GM21619 (cell line): ENCODE measurements at regions not wholly inside any gene's neighbourhood (a gene's known extent, or its start where the extent isn't known, plus 50 kb on each side); places are given as distances from the start of the nearest gene placed in this dataset.
A peak's percentile ranks its signal among the peaks of the same experiment; 100 is the strongest.

Source experiments
- ATAC-seq: cut with Tn5 transposase; IDR thresholded peaks from one replicate; pipeline ENCODE4 v1.9.1; 2021; ENCODE audit not compliant: unreplicated experiment

DNA sequence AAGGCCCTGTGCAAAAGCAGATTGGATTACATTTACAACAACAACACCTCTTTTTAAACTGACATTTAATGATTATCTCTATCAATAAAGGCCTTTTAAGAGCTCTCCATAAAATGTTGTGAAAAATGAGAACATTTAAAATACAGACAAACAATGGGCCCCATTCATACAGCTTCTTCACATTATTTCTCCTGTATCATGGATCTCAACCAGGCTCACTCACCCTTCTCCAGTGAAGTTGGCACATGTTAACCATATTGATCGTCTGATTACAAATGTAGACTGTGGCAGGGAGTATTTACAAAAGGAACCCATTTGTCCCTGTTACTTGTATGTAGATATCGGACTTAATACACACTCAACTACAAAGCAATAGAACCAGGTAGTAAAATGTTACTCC, 220.2 kb upstream of the BTG1 start:
- no peak for ATAC-seq

DNA sequence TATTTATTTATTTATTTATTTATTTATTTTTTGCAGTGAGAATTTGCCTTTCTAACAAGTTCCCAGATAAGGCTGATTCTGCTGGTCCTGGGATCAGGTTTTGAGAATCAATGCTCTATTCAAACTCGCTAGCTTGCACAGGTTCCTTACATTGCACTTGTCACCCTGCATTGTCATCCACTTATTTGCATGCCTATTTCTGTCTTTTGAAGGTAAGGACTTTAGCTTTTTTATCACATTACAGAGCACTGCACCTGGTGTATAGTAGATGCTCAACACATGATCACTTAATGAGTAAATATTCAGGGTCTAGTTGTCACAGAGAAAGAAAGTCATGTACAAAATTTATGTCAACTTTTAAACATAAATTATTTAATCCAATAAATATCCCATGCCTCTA, 219.7 kb upstream of the BTG1 start:
- ATAC-seq: no peak

GRCh38 chr12:92363295-92364146, 217.9 kb upstream of the BTG1 start:
- ATAC-seq: peak; percentile 63

DNA sequence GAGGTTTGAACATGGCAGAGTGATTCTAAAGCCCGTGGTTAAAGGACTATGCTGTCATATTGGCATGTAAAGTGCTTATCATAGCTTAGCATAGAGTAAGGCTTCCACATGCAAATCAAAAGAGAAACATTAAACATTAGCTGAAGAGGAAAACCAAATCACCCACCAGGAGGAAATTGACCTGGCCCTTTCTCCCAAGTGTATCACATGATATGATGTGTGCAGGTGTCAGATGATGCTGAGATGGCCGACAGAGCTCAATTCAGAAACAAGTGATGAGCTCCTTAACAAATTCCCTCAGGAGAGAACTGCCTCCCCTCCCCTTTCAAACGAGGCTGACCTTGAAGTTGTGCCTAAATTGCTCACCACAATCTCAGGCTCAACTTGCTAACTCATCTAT, 217.1 kb upstream of the BTG1 start:
- peak; percentile 57 for ATAC-seq

GRCh38 chr12:92362126-92362525, 216.5 kb upstream of the BTG1 start:
- ATAC-seq: no peak

GRCh38 chr12:92360543-92360942, 214.9 kb upstream of the BTG1 start:
- no peak for ATAC-seq

DNA sequence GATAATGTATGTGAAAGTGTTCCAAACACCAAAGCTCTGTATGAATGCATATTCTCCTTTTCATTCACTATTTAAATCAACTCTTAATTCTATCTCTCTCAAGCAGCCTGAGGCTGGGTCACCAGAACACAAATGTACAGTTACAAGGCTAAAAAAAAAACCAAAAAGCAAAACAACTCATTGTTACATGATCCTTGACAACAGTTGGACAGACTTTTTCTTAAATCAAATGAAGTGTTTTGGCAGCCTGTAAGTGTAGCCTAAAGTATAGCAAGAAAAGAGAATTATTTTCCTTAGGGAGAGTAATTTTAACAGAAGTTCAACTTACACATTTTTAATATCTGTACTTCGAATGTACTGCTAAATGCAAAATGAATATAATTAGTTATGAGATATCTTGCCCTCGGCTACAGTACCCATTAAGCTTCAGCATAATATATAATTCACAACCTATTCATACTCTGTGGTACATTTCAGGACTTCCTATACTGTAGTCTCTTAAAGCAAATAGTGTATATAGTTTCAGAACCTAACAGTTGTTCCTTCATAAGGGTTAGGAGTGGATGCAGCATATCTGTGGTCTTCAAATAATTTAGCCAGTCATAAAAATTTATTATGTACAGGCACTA, 214.0 kb upstream of the BTG1 start:
- ATAC-seq: no peak

DNA sequence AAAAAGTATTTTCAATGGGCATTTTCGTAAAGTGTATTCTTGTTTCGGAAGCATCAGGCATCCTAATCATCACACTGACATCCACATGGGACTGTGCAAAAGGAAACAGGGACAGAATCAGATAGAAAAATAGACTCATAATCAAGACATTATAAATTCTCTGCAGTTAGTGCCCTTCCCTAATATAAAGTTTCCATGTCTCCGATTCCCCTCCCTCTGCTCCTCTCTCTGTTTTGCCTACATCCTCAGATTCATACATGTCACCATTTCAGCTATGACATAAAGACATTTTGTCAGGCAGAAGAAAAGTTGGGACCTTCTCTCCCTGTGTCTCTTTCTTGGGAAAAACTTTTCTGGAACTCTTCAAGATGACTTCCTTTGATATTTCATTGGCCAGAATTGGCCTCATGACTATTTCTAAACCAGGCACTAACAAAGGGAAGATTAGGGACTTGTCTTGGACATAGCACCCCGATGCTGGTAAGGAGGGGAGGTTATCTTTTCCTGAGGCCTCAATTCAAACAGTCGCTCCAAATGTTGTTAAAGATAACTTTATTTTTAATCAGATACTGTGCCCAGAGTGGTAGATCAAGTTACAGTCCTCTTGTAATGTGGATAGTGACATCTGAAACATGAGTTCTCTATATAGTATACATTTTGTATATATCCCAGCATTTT, 212.1 kb upstream of the BTG1 start:
- ATAC-seq: no peak

DNA sequence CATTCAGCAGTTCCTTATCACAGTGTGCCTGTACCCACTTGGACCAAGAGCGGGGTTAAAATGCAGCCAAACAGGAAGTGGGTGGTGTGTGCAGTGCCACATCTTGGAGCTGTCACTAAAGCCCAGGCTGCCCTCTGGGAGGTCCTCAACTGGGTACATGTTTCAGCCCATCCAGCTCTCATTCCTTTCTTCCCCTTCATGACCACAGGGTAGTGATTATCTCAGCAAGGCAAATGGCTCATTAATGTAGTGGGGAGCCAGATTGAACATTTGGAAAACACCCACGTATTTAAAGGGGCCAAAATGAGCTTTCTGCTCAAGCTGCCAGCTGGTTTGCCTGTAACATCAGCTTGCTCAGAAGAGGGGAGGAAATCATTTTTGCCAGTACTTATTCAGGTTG, 210.8 kb upstream of the BTG1 start:
- ATAC-seq: no peak

DNA sequence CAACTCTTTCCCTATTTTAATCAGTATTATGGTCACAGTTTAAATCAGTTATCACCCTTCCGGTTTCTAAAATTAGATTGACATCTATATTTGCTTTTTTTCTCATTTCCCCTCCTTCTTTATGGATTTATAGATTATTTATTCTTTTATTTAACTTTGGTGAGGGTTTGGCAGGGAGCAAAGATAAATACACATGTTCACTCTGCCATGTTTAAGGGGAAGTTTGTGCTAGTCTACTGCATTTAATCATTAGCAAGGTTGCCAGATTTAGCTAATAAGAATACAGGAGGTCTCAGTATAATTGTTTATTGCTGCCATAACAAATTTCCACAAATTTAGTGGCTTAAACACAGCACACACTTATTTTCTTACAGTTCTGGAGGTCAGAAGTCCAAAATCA, 204.0 kb upstream of the BTG1 start:
- no peak for ATAC-seq

DNA sequence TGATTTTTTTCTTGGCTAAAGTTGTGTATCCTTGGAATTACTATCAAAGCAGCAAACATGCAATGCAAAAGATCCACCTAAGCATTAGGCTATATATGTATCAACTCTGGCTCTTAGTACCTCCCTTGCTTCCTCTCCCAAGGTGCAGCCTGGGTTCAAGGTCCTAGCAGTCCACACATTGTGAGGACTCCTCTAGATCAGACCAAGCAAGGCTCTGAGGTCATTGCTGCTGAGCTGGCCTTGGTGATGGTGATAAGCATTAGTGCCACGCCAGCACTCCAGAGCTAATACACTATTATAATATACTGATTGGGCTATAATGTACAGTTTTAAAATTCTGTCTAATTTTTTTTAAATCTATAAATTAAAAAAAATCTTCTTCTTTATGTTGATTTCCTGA, 196.9 kb upstream of the BTG1 start:
- ATAC-seq: no peak

DNA sequence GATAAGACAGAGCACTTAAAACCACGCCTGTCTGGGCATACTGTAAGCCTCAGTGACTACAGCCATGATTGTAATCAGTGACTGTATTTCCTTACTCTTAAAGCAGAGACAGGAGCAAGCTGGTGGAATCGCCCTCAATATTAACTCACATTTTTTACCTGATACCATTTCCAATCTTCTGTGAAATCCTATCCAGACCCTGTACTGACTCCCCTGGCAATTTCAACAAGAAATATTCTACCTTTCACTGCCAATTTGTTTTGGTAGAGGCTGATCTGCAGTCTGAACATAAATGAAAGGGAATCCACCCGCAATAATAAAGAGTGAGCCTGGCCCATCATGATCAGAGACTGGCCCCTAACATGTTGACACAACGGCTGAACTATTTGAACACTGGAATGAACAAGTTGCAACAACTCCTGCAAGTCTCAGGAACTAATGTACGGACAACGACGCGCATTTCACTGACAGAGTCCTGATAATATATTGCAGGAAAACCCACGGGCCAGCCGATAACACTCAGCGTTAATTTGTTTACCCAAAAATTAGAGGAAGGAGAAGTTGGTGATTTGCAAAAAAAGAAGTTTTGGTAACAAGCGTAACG, 195.5 kb upstream of the BTG1 start:
- ATAC-seq: peak; percentile 68

DNA sequence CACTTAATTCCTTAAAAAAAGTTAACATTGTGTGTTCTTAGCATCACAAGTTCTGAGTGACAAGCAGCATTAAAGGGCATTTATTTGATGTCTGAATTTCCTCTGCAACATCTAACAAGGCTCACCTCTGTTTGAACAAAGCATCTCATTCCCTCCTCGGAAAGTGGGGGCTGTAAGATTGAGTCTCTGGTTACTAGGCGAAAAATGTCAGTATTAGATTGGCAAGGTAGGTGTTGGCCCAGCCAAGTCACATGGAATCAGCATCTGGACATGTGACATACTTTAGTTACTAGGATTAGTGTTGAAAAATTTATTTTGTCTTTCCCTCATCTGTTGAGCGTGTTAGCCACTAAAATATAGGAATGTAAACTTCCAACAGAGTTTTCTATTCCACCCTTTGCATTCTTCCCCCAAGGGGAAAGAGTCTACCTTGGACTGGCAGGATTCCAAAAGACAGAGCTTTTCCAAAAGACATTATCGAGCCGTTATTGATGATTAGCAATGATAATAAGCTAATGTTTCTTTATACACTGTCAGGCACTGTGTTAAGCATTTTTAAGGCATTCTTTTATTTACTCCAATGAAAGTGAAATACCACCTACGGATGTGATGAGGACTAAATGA, 194.9 kb upstream of the BTG1 start:
- no peak for ATAC-seq

- ATAC-seq: no peak
Measured at GRCh38 chr12:92340003-92340402, 194.4 kb upstream of the BTG1 start.

GRCh38 chr12:92339198-92339821, 193.7 kb upstream of the BTG1 start:
- ATAC-seq: no peak

DNA sequence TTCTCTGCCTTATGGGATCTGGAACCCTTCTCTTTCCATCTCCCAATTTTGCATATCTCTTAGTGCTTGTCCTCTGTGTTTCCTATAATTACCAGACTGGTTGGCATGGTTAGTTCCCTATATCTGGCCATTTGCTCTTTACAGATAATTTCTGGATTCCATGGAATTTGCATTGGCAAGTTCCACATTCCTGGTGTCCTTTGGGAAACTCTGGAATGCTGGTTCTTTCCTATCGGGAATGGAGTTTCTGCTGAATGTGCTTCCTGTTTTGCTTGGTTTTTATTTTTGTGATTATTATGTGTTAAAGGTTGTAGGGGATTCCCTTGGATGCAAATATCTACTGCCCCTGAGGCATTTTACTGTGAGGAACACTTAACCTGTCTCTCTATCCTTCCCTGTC, 193.0 kb upstream of the BTG1 start:
- no peak for ATAC-seq

DNA sequence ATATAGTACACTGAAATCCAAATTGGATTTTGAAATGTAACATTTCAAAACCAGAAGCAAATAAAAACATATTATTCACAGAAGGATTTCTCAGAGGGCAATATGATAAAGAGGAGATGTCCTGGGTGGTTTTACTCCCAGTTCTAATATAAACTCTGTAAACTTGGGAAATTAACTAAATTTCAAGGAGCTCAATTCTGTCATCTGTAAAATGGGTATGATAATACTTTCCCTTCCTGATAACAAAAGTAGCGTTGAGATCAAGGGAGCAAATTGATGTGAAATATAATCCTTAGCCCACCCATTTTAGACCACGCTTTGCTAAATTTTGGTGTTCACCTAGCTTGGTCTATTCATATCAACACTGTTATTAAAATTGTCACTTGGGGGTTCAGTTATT, 192.5 kb upstream of the BTG1 start:
- ATAC-seq: no peak

- ATAC-seq: no peak
Measured at GRCh38 chr12:92337128-92337527, 191.5 kb upstream of the BTG1 start.

DNA sequence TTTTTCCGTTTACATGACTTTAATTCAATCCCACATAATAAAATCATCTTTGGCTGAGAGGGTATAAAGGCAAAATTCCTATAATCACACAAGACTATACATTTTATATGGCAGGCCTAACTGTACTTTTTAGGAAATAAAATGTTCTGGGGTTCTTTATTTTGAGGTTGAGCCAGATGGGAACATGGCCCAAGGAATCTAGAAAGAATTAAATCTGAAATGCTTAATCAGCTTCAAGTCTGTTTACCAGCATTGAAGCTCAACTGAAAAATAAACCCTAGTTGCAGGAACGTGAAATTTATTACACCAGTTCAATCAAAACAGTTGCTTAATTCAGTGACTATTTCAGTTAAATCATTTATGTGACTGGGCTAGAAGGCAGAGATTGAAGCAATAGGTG, 191.0 kb upstream of the BTG1 start:
- ATAC-seq: no peak

- ATAC-seq: no peak
Measured at GRCh38 chr12:92335831-92336230, 190.2 kb upstream of the BTG1 start.

- no peak for ATAC-seq
Measured at GRCh38 chr12:92334552-92334951, 188.9 kb upstream of the BTG1 start.
